Raji (cell line): ENCODE measurements at regions not wholly inside any gene's neighbourhood (a gene's known extent, or its start where the extent isn't known, plus 50 kb on each side); places are given as distances from the start of the nearest gene placed in this dataset.

ENCODE experiments used
- POLR2A ChIP-seq: IDR thresholded peaks from 2 replicates; pipeline ENCODE4 v1.6.1; 2011; ENCODE audit warnings: low read depth, low read length, control low read depth; ENCODE audit not compliant: insufficient read depth

DNA sequence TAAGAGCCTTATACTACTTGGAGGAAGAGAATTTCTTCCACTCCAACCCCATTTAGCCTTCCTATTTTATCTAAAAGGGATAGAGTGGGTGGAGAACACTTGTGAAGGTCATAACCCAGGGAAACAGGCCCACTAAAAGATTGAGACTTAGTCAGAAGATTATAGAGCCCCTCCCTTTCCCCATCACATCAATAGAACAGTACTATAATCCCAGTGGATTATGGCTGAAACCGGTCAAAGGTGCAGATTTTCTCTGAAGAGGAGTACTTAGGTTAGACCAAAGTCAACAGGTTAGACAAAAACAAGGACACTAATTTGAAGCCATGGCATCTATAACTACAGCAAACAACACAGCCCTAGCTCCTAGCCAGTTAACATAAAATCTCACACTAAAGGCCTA is 330.9 kb upstream of the NOX3 start:
- no peak for TF ChIP-seq POLR2A

DNA sequence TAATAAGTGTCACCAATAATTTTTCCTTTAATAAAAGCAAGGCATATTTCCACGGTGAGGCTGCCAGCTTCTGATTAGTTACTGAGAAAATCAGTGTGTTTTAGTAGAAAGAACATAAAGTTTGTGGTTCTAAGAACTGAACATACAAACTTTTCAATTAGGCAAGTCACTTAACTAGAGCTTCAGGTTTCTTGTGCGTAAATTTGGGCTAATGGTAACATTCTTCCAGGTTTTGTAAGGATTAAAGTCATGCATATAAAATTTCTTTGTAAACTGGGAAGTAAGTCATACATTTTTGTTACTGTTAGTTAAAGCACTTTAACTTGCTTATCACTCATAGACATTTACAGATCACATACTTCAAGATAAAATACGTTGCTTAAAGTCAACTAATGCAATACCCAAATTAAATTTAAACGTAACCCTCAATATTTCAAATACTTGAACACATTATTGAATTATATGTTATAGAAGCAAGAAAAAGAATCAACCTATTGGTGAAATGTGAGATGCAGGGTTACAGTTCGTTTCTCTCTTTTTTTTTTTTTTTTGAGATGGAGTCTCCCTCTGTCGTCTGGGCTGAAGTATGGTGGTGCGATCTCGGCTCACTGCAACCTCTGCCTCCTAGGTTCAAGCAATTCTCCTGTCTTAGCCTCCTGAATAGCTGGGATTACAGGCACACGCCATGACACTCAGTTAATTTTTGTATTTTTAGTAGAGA is 327.3 kb upstream of the NOX3 start:
- TF ChIP-seq POLR2A = no peak

DNA sequence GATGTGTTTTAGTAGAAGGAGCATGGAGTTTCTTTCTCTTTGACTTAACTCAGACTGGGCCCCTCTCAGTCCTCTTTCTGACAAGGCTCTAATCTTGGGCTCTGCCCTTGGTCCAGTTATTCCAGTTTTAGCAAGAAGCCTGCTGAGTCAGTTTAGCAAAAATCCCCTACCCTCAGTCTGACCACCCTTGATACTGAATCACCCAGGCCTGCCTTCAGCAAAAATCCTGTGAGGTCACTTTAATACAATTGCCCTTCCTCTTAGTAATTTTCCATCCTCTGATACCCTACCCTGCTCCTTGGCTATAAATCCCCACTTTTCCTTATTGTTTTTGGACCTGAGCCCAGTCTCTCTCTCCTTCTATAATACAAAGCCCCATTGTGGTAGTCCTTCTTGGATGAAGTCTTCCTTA is 326.7 kb upstream of the NOX3 start:
- no peak for TF ChIP-seq POLR2A

DNA sequence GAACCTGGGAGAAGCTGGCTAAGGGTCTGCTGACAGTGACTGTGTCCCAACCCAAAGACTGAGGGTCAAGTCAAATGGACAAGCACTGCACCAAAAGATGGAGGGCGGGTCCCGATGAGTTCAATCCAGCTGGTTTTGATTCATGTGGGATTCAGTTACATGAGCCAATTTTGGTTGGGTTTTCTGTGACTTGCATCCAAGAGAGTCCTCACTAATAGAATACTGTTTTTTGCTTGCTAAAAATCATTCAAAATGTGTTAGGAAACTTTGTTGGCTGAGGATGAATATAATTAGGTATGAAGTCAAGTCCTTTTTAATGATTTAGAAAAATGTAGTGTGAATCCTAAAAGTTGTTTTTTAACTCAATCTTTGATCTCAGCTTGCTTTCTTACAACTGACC is 323.8 kb upstream of the NOX3 start:
- no peak for TF ChIP-seq POLR2A

DNA sequence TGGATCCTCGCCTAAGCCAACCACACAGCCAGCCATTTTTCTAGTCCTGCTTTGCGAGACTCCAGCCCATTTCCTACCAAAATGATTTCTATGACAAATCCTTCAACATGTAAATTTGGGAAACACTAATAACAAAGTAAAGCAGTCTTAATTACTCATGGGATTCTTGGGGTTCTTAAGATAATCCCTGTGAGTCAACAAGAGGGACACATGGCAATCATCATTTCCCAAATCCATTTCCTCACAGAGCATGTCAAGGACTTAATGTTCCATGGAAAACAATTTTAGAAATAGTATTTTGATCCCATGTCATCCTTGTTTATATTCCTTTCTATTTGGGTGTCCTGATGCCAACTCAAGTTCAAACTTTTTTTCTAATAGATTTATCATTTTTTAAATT is 322.7 kb upstream of the NOX3 start:
- TF ChIP-seq POLR2A = no peak

DNA sequence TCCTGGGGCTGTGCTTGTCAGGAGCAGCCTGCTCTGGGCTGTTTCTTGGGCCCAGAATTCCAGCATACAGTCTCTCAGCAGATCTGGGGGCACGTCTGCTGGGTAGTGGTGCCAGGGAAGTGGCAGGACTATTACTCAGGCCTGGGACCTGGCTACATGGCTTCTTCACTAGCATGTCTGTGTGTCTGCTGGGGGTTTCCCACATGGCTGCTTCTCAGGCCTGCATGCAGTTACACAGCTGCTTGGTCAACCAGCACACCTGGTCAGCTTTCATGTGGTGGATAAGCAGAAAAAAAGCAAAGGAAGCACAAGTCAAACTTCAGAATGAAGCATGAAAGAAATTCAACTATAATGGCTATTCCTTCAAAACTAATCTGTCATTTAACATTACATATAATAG is 316.2 kb upstream of the NOX3 start:
- TF ChIP-seq POLR2A = no peak

DNA sequence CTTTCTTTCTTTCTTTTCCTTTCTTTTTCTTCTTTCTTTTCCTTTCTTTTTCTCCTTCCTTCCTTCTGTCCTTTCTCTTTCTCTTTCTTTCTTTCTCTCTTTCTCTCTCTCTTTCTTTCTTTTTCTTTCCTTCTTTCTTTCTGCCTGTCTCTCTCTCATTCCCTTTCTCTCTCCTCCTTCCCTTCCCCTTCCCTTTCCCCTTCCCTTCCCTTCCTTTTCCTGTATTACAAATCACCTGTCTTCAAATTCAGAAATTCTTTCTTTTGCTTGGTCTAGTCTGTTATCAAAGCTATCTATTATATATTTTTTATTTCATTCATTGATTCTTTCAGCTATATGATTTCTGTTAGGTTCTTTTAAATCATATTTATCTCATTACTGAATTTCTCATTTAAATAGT is 315.2 kb upstream of the NOX3 start:
- no peak for TF ChIP-seq POLR2A

DNA sequence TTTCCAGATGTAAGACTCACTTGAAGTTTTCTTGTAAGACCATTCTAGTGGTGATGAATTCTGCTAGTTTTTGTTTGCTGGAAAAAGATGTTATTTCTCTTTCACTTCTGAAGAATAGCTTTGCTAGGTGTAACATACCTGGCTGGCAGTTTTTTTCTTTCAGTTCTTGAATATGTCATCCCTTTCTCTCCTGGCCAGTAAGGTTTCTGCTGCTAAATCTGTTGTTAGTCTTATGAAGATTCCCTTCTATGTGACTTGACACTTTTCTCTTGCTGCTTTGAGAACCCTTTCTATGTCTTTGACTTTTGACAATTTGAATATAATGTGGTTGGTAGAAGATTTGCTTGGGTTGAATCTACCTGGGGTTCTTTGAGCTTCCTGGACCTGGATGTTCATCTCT is 314.7 kb upstream of the NOX3 start:
- no peak for TF ChIP-seq POLR2A

DNA sequence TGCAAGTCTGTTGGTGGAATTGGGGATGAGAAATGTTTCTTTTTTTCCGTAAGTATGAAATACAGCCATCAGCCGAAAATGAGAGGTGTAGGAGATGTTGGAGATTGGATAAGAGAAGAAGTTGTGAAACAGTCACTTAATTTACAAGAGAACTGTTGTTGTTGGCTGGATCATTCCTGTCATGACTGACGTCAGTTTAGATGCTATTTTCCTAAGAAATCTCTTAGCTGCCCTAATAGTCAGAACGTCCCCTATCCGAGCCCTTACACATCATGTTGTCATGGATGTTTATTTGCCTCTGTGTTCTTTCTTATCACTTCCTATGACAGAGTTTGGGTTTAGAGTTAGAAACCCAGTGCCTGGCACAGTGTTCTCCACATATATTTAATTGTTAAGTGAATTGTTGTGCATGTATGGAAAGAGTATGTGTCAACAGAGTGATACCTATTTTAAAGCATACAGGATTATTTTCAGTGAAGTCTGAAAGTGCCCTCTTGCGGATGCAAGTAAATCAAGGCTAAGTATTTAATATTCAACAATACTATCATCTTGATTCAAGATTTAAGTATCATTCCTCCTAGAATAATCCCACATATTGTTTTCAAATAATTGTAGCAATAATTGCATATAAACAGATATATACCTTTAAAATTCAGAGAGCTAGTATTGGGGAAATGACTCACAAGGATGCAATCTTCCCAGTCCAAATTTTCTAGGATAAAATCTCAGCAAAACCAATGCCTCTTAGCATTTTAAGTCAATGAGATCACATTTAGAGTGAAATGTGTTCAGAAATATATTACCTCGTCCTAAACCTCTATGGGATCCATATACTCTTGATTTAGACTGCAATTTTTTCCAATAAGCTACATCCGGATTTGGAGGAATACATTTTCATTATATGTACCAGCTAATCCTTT is 309.9 kb upstream of the NOX3 start:
- no peak for TF ChIP-seq POLR2A

DNA sequence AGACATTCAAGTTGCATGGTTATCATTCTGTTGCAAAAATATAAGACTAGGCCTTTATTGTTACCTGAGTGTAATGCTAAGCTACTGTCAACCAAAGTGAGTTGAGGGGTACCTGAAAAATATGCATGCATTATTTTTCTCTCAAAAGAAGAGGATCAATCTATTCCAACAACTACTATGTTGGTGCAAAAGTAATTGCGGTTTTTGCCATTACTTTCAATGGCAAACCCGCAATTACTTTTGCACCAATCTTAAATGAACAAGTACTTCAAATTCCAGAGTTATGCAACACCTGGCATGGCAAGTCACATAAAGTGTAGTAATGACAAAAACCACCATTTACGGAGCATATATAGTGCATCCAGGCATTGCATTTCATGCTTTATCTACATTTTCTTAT is 307.0 kb upstream of the NOX3 start:
- TF ChIP-seq POLR2A = no peak

DNA sequence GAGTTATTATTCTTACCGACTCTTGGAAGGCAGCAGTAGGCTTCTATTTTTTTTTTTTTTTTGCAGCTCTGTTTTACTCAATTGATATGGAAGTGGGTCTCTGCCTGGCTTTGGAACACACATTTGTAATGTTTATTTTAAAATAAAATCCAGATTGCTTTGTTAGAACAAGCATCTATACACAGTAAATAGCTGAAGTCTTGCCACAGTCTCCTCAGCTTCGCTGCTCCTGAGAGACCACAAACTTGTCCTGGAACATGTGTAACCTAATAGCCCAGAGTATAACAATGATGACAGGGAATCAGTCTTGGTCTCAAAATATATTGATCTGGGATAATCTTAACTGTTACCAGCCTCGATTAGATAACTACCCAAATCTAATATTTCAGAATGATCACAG is 299.8 kb upstream of the NOX3 start:
- no peak for TF ChIP-seq POLR2A

DNA sequence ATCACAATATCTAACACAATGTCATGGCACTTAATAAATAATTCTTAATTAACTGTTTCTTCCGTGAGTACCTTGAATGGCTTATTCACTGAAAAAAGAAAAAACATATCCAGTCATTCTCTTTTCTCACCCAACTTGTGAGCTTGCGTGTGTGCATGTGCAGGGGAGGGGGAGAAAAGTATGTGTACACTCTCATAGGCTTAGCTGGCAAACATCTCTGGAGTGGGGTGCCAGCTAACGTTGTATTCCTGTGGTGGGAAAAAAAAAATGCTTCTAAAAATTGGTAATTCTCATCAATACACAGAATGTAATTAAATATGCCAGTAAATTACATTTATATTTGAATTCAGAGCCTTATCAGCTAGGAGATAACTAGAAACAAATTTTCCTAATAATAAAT is 291.9 kb upstream of the NOX3 start:
- no peak for TF ChIP-seq POLR2A

DNA sequence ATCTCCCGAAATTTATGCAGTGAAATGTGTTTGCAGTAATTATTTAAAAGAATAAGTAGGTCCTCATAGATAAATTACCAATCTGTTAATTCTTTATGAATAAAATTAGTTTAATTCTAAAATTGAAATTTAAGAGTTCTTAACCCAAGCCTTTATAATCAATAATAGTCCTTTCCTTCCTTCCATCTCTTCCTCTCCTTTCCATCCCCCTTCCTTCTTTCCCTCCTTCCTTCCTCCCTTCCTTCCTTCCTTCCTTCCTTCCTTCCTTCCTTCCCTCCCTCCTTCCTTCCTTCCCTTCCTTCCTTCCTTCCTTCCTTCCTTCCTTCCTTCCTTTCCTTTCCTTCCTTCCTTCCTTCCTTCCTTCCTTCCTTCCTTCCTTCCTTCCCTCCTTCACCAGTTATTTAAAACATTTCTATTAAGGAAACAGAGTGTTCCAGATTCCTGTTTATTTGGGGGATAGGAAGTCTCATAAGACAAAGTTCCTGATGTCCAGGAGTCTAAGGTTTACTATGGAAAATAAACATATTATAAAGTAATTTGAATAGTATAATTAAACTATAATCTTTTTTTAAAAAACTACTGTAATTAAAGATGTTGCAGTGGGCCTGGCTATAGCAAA is 285.3 kb upstream of the NOX3 start:
- no peak for TF ChIP-seq POLR2A

DNA sequence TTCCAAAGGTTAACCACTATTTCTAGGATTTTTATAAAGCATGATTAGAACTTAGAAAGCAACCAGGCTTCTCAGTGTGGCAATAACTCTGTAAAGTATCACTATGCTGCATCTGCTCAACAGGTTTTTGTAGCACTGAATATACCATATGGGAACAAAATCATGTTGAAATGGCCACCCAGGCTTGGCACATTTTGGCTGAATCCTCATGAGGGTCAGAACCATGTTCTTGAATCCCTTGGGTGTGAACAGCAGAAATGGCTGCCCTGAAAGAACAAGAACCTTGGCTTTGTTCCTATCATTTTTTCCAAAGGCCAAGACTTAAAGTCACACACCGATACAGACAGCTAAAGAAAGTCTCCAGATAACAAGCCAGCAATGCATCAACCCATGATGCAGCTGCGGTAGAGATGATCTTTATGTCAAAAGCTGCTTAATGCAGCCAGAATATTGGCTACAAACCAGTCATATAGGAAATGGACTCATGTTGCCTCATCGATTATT is 283.0 kb upstream of the NOX3 start:
- TF ChIP-seq POLR2A = no peak

DNA sequence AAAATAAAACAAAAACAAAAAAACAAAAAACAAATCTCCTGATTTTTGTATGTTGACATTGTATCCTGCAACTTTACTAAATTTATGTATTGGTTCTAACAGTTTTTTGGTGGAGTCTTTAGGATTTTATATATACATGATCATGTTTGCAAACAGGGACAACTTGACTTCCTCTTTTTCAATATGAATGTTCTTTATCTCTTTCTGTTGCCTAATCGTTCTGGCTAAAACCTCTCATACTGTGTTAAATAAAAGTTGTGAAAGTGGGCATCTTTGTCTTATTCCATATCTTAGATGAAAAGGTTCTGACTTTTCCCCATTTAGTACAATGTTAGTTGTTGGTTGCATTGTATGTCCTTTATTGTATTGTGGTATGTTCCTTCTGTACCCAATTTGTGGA is 261.7 kb upstream of the NOX3 start:
- TF ChIP-seq POLR2A = no peak

DNA sequence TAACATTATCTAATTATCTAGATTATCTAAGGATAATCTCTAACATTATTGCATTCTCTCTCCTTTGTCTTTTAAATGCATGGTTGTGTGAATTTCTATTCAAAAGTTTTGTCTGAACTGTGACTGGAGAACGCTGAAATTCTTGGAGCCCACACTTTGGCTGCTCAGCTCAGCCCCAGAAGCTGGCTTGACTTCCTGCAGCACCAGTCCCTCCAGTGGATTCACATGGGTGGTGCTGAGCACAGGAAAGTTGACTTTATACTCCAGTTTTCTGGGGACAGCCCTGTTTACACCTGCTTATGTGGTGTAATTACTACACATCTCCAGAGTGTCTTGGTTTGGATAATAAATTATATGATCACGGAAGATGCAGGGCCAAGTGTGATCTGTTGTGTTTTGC is 255.1 kb upstream of the NOX3 start:
- TF ChIP-seq POLR2A = no peak
